SH-SY5Y (cell line): ENCODE measurements at regions not wholly inside any gene's neighbourhood (a gene's known extent, or its start where the extent isn't known, plus 50 kb on each side); places are given as distances from the start of the nearest gene placed in this dataset.

Experiments
- GATA2 ChIP-seq: IDR thresholded peaks from 2 replicates; pipeline ENCODE4 v1.6.1; 2011; ENCODE audit warnings: mild to moderate bottlenecking, low read depth, low read length
- GATA3 ChIP-seq: IDR thresholded peaks from 2 replicates; pipeline ENCODE4 v1.6.1; 2011; ENCODE audit warnings: low read depth, mild to moderate bottlenecking, low read length, moderate library complexity

GRCh38 chr20:58145506-58146080, 82.9 kb downstream of the ANKRD60 start:
- no peak for TF ChIP-seq GATA2
- TF ChIP-seq GATA3 = no peak
